ENCODE measurements at regions not wholly inside any gene's neighbourhood (a gene's known extent, or its start where the extent isn't known, plus 50 kb on each side); places are given as distances from the start of the nearest gene placed in this dataset.

- no peak for TF ChIP-seq EZH2 (IDR thresholded peaks at IDR 0.05)
- TF ChIP-seq POLR2AphosphoS5 (IDR thresholded peaks at IDR 0.05; ENCODE audit: borderline replicate concordance, low read depth, low read length) = no peak
- TF ChIP-seq FOXP2 (optimal IDR thresholded peaks at IDR 0.05; ENCODE audit: control extremely low read depth, extremely low read length, insufficient read depth) = no peak
Observed at GRCh38 chr11:15602785-15603567, 488.3 kb downstream of the INSC start.

Measured in SK-N-MC (cell line).